ENCODE measurements at regions not wholly inside any gene's neighbourhood (a gene's known extent, or its start where the extent isn't known, plus 50 kb on each side); places are given as distances from the start of the nearest gene placed in this dataset.

- no peak for TF ChIP-seq GATA2 (IDR thresholded peaks at IDR 0.05; ENCODE audit: low read depth, low read length)
- no peak for TF ChIP-seq GATA3 (IDR thresholded peaks at IDR 0.05; ENCODE audit: low read depth, low read length)
Measured at GRCh38 chr3:110612045-110612444, 459.6 kb upstream of the NECTIN3 start.

Measured in SH-SY5Y (cell line).